ENCODE measurements at regions not wholly inside any gene's neighbourhood (a gene's known extent, or its start where the extent isn't known, plus 50 kb on each side); places are given as distances from the start of the nearest gene placed in this dataset.

DNA sequence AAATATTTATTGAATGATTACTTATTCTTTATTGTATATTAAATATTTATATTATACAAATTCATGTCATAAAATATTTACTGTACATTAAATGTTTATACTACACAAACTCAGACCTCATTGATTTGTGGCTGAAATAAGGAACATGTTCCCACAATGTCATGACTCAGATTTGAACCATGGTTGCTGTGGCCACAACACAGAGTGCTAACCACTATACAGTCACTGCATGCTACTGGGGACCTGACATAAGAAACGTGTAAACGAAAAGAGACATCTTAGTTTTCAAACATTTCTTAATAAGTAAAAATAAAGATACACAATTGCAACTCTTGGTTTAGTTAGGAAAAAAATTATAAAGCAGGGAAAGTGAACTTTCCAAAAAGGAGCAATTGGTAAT lies 99.1 kb upstream of the AGTR1 start:
- no peaks in the 10 kb centered on the region for H3K27me3 Mint-ChIP-seq (ENCODE audit: low read depth)
- H3K9me3 Mint-ChIP-seq = peaks cover 3% of the 10 kb centered on the region
- no peaks in the 10 kb centered on the region for H3K36me3 Mint-ChIP-seq (ENCODE audit: low read depth)
- TF ChIP-seq, protein P1, sequence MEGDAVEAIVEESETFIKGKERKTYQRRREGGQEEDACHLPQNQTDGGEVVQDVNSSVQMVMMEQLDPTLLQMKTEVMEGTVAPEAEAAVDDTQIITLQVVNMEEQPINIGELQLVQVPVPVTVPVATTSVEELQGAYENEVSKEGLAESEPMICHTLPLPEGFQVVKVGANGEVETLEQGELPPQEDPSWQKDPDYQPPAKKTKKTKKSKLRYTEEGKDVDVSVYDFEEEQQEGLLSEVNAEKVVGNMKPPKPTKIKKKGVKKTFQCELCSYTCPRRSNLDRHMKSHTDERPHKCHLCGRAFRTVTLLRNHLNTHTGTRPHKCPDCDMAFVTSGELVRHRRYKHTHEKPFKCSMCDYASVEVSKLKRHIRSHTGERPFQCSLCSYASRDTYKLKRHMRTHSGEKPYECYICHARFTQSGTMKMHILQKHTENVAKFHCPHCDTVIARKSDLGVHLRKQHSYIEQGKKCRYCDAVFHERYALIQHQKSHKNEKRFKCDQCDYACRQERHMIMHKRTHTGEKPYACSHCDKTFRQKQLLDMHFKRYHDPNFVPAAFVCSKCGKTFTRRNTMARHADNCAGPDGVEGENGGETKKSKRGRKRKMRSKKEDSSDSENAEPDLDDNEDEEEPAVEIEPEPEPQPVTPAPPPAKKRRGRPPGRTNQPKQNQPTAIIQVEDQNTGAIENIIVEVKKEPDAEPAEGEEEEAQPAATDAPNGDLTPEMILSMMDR (conservative IDR thresholded peaks at IDR 0.05) = no peak
- H3K4me3 Mint-ChIP-seq = no peak overlapping the region
- no peak for DNase-seq (ENCODE audit: low read depth, low spot score)
- no peak overlapping the region for H3K27ac Mint-ChIP-seq (ENCODE audit: unreplicated experiment)
- no peaks in the 10 kb centered on the region for H3K4me1 Mint-ChIP-seq

DNA sequence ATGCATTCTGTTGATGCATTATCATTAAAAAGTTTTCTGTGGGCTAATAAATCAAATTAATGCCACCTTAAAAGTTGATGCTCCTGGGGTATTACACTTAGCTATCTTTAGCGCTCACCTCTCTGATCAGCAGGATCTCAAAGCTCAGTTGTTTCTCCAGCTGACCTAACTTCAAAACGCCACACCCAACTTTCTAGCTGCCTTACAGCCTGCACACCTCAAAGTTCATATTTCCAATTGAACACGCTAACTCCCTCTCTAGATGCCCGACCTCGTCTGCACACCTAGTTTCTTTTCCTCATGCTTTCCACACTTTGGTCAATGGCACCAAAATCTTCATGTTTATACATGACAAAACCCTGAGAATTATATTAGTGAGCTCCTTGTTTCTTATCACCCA lies 98.2 kb upstream of the AGTR1 start:
- TF ChIP-seq, protein P1 (conservative IDR thresholded peaks at IDR 0.05) = no peak
- DNase-seq (ENCODE audit: low read depth, low spot score) = no peak
- Mint-ChIP-seq H3K4me3 (no peak overlapping the region), H3K27ac (ENCODE audit: unreplicated experiment) (no peak overlapping the region), H3K27me3 (ENCODE audit: low read depth) (no peaks in the 10 kb centered on the region), H3K36me3 (ENCODE audit: low read depth) (no peaks in the 10 kb centered on the region), H3K9me3 (peaks cover 3% of the 10 kb centered on the region), H3K4me1 (no peaks in the 10 kb centered on the region)

DNA sequence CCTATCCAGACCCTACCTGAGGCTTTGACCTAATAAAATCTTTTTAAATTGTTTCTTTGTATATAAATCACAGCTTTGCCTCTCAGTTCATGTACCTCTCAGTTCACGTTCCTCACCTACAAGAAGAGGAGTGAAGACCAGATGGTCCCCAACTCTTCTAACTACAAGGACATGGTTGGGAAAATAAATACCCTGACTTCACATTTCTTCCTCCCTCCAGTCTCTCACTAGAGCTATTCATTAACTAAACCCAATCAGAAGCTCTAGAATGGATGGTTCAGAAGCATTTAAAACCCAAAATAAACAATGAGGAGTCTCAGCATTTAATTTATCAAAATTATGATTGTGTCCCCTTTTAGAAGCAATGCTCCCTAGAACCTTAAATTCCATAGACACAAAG lies 97.3 kb upstream of the AGTR1 start:
- Mint-ChIP-seq H3K27me3 (ENCODE audit: low read depth) (no peaks in the 10 kb centered on the region), H3K9me3 (peaks cover 3% of the 10 kb centered on the region), H3K4me1 (no peaks in the 10 kb centered on the region), H3K36me3 (ENCODE audit: low read depth) (no peaks in the 10 kb centered on the region), H3K4me3 (no peak overlapping the region), H3K27ac (ENCODE audit: unreplicated experiment) (no peak overlapping the region)
- TF ChIP-seq, protein P1 (conservative IDR thresholded peaks at IDR 0.05) = no peak
- no peak for DNase-seq (ENCODE audit: low read depth, low spot score)

DNA sequence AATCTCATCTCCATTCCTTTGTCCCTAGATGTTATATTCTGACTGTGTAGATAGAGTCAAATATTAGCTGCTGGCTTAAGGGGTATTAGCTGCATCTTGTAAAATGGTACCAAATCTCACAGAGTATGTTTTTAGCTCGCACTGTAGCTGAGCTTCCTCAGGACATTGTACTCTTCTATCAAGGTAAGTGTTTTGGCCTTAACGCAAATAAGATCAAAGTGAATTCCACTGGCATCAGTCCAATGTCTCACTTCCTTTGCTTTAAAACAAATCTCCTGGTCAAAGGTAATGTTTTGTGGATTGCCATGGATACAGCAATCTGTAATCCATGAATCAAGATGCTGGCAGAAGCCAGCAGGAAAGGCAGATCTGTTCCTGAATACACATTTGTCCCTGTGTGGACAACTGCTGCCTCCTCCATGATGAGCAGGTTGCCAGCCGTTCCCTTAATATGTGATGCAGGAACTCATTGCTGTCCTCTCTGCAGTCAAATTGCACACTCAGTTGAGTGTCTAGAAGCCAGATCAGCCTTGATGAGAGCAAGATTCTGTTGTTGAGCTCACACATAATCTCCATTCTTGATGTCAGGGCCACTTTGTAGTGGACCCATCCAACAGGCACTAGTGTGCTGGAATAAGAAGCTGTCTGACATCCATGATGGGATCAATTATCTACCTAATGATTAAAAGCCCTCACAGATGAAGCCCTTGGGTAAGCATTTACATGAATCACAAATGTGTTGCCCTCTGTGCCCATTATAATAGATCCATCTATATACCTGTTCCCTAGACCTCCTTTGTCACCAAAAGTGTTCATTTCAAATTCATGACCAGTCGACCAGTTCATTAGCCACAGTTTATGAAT lies 96.6 kb upstream of the AGTR1 start:
- Mint-ChIP-seq H3K36me3 (ENCODE audit: low read depth) (no peaks in the 10 kb centered on the region), H3K27me3 (ENCODE audit: low read depth) (no peaks in the 10 kb centered on the region), H3K9me3 (peaks cover 3% of the 10 kb centered on the region), H3K27ac (ENCODE audit: unreplicated experiment) (no peak overlapping the region), H3K4me1 (no peaks in the 10 kb centered on the region), H3K4me3 (no peak overlapping the region)
- TF ChIP-seq, protein P1 (conservative IDR thresholded peaks at IDR 0.05) = no peak
- DNase-seq (ENCODE audit: low read depth, low spot score) = no peak

DNA sequence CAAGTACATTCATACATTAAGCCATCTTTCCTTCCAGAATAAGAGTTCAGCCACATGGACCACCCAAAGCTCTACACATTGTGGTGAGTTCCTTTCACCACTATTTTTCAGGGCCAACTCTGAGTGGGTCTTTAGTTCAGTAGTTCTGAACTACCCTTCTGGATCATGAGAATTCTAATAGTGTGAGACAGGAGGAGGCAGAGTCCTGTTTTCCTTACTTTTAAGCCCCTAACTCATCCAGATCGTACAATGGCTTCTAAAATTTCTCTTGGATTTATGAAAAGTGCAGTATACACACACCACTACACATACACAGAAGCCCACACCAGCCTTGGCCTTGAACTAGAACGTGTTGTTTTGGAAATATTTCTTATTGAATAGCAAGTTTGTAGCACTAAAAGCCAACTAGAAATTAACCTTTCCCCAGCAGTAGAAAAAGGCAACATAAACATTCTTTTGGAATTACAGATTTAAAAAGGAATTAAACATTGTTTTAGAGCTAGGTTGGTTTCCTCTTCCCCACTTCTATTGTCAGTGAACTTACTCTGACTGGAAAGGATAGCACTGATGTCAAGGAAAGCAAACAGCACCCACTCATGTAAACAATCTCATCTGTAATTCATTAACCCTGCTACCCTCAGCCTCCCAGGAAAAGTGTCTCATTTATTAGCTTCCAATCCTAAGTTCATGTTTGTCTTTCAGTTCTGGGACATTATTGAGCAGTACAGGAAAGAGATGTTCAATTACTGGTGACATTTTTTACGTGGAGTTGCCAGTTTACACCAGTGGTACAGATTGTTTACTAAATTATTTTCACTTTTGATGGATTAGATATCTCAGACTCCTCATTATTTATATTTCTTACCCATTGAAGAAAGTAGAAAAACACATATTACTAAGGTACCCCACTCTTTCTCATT lies 95.7 kb upstream of the AGTR1 start:
- H3K4me1 Mint-ChIP-seq = no peaks in the 10 kb centered on the region
- H3K36me3 Mint-ChIP-seq (ENCODE audit: low read depth) = no peaks in the 10 kb centered on the region
- TF ChIP-seq, protein P1 (conservative IDR thresholded peaks at IDR 0.05) = no peak
- H3K4me3 Mint-ChIP-seq = no peak overlapping the region
- peaks cover 3% of the 10 kb centered on the region for H3K9me3 Mint-ChIP-seq
- no peak for DNase-seq (ENCODE audit: low read depth, low spot score)
- H3K27ac Mint-ChIP-seq (ENCODE audit: unreplicated experiment) = peak overlapping the region; percentile 52
- no peaks in the 10 kb centered on the region for H3K27me3 Mint-ChIP-seq (ENCODE audit: low read depth)

Measured in neural crest cell (in vitro differentiated cells).